ENCODE measurements at regions not wholly inside any gene's neighbourhood (a gene's known extent, or its start where the extent isn't known, plus 50 kb on each side); places are given as distances from the start of the nearest gene placed in this dataset.
"Not testable (repeated sequence)": the region's sequence is repeated elsewhere in the genome, so short reads cannot be mapped to it uniquely, and the experiment has no call there.

DNA sequence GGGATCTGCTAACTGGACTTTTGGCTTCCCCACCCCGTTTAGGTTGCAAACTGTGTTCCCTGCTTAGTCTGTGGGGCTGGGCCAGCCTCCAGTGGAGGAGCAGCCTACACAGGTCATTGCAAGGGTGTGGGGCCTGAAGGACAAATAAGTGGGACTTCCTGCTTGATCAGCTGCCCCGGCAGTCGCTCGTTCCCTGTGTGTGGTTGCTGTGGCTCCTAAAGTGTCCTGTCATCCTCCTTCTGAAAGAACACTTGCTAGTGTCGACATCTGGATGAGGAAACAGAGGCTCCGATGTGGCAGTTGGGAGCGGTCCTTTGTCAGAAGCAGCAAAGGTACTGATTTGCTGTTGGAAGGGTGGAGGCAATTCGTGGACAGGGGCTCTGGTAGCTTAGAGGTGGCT is 88.9 kb upstream of the TBCA start:
- H3K4me3 ChIP-seq (ENCODE audit: low read depth, low read length): no peak overlapping the region
- H3K27ac ChIP-seq: no peak overlapping the region
- no peaks in the 10 kb centered on the region for H3K36me3 ChIP-seq (replicated peaks)
- in situ Hi-C loops (cut with HindIII; ENCODE audit: low pct_ligation_motif_present, low sequenced_read_pairs): no loop called here
- no peaks in the 10 kb centered on the region for H3K27me3 ChIP-seq (replicated peaks)
- TF ChIP-seq, protein P1, sequence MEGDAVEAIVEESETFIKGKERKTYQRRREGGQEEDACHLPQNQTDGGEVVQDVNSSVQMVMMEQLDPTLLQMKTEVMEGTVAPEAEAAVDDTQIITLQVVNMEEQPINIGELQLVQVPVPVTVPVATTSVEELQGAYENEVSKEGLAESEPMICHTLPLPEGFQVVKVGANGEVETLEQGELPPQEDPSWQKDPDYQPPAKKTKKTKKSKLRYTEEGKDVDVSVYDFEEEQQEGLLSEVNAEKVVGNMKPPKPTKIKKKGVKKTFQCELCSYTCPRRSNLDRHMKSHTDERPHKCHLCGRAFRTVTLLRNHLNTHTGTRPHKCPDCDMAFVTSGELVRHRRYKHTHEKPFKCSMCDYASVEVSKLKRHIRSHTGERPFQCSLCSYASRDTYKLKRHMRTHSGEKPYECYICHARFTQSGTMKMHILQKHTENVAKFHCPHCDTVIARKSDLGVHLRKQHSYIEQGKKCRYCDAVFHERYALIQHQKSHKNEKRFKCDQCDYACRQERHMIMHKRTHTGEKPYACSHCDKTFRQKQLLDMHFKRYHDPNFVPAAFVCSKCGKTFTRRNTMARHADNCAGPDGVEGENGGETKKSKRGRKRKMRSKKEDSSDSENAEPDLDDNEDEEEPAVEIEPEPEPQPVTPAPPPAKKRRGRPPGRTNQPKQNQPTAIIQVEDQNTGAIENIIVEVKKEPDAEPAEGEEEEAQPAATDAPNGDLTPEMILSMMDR (IDR thresholded peaks at IDR 0.05; ENCODE audit: low read depth, low read length, missing control alignments): no peak
- DNase-seq: no peak

DNA sequence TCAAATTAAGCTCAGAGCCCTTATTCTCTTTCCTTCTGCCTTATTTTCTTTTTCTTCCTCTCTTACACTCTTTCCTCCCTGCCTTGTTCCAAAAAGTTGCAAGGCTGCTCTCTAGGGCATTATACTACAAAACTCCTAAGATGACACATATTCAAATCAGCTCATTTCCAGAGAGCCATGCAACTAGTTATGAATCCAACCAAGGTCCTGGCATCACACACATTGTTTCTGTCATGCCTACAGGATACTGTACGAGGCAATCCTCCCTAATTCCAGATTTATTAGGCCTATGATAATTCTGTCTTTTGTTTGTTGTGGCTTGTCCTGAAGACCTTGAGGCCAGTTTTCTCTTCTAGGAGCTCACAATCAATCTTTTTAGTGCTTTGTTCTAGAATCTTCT is 87.0 kb upstream of the TBCA start:
- Histone ChIP-seq H3K36me3 (replicated peaks) (no peaks in the 10 kb centered on the region), H3K4me3 (ENCODE audit: low read depth, low read length) (no peak overlapping the region), H3K27ac (no peak overlapping the region), H3K27me3 (replicated peaks) (no peaks in the 10 kb centered on the region)
- TF ChIP-seq, protein P1 (IDR thresholded peaks at IDR 0.05; ENCODE audit: low read depth, low read length, missing control alignments): no peak
- in situ Hi-C loops (cut with HindIII; ENCODE audit: low pct_ligation_motif_present, low sequenced_read_pairs): no loop called here
- no peak for DNase-seq

DNA sequence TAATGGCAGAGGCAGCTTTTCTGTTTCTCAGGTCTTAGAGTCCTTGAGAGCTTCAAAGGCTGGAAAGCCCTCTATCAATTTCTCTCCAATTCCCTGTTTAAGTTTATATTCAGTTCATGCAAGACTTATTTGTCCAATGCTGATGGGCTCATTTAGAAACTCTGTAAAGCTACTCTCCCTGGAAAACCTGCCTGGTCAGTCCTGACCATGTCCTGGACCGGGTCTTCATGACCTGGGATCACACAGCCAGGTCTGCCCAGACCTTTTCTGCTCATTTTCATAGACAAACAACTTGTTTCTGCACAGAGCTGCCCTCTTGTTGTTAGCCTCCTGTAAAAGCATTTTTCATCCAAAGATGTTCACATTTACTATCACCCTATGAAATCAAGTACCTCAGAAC is 85.4 kb upstream of the TBCA start:
- H3K27me3 ChIP-seq (replicated peaks): no peaks in the 10 kb centered on the region
- in situ Hi-C loops (cut with HindIII; ENCODE audit: low pct_ligation_motif_present, low sequenced_read_pairs): no loop called here
- no peak for DNase-seq
- H3K27ac ChIP-seq: no peak overlapping the region
- H3K4me3 ChIP-seq (ENCODE audit: low read depth, low read length): no peak overlapping the region
- H3K36me3 ChIP-seq (replicated peaks): no peaks in the 10 kb centered on the region
- TF ChIP-seq, protein P1 (IDR thresholded peaks at IDR 0.05; ENCODE audit: low read depth, low read length, missing control alignments): no peak

DNA sequence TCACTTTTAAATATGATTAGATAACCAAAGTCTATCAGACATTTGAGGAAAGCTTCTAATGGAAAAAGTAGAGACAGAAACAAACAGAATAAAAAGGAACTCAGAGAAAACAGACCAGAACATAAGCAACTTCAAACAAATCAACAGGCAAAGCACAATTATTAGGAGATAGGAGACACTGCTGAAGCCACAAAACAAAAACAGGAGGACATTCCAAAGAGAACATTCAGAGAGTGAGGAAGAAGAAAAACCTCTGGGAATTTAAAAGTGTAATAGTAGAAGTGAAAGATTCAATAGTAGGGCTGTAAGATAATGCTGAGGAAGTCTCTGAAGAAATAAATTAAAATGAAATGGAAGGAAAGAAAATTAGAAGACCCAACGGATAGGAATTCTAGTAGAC is 83.2 kb upstream of the TBCA start:
- TF ChIP-seq, protein P1 (IDR thresholded peaks at IDR 0.05; ENCODE audit: low read depth, low read length, missing control alignments): no peak
- H3K27me3 ChIP-seq (replicated peaks): no peaks in the 10 kb centered on the region
- H3K36me3 ChIP-seq (replicated peaks): no peaks in the 10 kb centered on the region
- H3K27ac ChIP-seq: no peak overlapping the region
- in situ Hi-C loops (cut with HindIII; ENCODE audit: low pct_ligation_motif_present, low sequenced_read_pairs): no loop called here
- no peak overlapping the region for H3K4me3 ChIP-seq (ENCODE audit: low read depth, low read length)
- no peak for DNase-seq

DNA sequence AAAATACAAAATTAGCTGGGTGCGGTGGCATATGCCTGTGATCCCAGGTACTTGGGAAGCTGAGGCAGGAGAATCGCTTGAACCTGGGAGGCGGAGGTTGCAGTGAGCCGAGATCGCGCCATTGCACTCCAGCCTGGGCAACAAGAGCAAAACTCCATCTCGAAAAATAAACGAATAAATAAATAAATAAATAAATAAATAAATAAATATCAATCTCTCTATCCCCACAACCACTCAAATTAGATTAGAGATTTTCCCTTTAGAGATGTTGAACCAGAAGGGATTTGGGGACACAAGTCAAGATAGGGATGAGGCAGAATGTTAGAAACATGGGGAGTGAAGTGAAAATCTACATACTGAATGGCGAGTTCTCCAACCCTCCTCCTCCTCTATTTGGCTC is 82.5 kb upstream of the TBCA start:
- H3K36me3 ChIP-seq (replicated peaks); in situ Hi-C loops (cut with HindIII; ENCODE audit: low pct_ligation_motif_present, low sequenced_read_pairs); H3K27ac ChIP-seq; DNase-seq; H3K4me3 ChIP-seq (ENCODE audit: low read depth, low read length); H3K27me3 ChIP-seq (replicated peaks): not testable (repeated sequence)

DNA sequence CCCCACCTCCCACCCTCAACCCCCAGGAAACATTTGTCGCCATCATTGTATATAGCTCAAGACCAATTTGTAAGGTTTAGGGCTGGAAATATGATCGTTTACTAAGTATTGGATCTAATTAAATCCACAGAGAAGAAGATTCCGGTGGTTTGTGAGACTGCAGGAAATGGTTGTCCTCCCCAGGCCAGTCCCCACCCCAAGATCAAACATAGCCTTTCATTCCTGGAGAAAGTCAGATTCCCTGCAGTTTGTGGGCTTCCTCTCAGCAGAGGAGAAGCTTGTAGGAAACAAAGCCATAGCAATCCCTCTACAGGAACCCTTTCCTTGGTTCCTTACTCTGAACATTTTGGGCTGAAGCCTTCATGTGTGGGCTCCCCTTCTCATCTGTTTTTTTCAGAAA is 79.2 kb upstream of the TBCA start:
- Histone ChIP-seq H3K36me3 (replicated peaks) (no peaks in the 10 kb centered on the region), H3K4me3 (ENCODE audit: low read depth, low read length) (no peak overlapping the region), H3K27ac (no peak overlapping the region), H3K27me3 (replicated peaks) (no peaks in the 10 kb centered on the region)
- TF ChIP-seq, protein P1 (IDR thresholded peaks at IDR 0.05; ENCODE audit: low read depth, low read length, missing control alignments): no peak
- in situ Hi-C loops (cut with HindIII; ENCODE audit: low pct_ligation_motif_present, low sequenced_read_pairs): no loop called here
- DNase-seq: no peak

Measured in brain microvascular endothelial cell (primary cell).